ENCODE measurements at regions not wholly inside any gene's neighbourhood (a gene's known extent, or its start where the extent isn't known, plus 50 kb on each side); places are given as distances from the start of the nearest gene placed in this dataset.

DNA sequence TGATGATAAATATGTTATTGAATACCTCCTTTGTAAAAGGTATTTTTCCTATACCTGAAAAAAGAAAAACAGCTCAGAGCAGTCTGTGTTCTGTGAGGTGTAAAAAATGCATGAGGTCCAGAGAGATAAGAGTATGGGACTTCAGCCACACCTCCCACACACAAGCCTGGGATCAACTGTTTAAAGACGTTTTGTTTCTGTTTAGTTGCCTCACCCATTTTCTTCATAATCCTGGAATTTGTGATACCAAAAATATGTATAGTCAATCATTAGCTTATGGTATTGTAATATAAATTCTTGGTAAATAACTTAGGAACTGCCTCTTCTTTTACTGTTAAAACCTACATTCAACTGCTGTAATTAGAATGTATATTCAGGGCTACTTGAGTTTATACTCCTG, 1322.9 kb upstream of the TMEFF2 start:
- no peak overlapping the region for H3K4me3 ChIP-seq (ENCODE audit: low read length)
- TF ChIP-seq ZNF274 (IDR thresholded peaks at IDR 0.05; ENCODE audit: low read depth, low read length), result no peak

DNA sequence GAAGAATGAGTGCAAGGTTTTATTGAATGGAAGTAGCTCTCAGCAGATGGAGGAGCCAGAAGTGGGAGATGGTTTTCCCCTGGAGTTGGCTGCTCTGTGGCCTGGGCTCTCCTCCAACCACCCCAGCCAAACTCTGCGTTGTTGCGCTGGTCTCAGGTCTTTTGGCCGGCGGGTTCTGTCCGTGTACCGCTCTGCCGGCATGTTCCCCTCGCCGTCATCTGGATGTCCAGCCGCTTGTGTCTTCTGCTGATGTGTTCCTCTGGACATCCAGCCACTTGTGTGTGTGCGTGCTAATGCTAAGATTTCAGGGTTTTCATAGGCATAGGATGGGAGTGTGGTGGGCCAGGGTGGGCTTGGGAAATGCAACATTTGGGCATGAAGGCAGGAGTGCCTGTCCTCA, 1311.3 kb upstream of the TMEFF2 start:
- H3K4me3 ChIP-seq (ENCODE audit: low read length), result no peak overlapping the region
- no peak for TF ChIP-seq ZNF274 (IDR thresholded peaks at IDR 0.05; ENCODE audit: low read depth, low read length)

DNA sequence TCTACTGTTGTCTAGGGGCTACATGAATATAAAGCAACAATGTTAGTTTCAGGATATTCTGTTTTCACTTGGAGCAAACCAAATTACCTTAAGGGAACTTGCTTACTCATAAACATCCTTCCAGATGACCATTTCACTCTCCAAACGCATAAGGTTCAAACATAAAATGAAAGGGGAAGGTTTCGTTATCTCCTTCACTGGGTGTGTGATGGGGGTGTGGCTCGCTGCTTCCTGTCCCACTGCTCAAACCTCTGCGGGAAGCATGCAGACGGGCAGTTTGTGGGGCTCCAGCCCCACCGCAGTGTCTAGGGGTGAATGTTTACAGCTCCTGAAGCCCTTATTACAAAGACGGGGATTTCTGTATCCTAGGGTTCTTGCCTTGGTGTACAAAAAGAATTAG, 1310.9 kb upstream of the TMEFF2 start:
- TF ChIP-seq ZNF274 (IDR thresholded peaks at IDR 0.05; ENCODE audit: low read depth, low read length), result no peak
- no peak overlapping the region for H3K4me3 ChIP-seq (ENCODE audit: low read length)

DNA sequence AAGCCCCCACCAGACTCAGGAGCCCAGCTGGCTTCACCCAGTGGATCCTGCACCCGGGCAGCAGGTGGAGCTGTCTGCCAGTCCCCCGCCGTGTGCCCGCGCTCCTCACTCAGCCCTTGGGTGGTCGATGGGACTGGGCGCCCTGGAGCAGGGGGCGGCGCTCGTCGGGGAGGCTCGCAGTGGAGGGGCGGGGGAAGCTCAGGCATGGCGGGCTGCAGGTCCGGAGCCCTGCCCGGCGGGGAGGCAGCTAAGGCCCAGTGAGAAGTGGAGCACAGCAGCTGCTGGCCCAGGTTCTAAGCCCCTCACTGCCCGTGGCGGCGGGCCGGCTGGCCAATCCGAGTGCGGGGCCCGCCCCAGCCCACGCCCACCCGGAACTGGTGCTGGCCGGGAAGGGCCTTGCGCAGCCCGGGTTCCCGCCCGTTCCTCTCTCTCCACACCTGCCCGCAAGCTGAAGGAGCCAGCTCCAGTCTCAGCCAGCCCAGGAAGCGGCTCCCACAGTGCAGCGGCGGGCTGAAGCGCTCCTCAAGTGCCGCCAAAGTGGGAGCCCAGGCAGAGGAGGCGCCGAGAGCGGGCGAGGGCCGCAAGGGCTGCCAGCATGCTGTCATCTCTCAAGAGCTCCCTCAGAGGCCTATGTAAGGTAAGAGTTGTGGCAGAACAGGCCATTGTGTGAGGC, 1307.8 kb upstream of the TMEFF2 start:
- H3K4me3 ChIP-seq (ENCODE audit: low read length), result no peak overlapping the region
- no peak for TF ChIP-seq ZNF274 (IDR thresholded peaks at IDR 0.05; ENCODE audit: low read depth, low read length)

DNA sequence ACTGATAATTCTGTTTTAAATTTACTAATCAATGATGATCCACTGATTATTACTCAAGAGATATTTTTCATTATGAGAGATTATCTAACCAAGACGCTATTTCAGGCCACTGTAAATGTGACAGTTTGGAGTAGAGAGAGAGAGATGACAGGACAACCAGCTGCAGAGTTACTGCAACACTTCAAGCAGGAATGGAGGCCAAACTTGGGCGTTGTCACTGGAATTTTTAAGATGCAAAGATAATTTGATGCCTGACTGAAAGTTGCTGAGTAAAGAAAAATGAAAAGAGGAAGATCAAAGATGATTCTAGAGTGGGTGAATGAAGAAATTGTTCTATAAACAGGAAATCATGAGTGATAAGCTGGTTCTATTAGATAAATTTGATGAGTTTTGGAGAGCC, 1302.1 kb upstream of the TMEFF2 start:
- H3K4me3 ChIP-seq (ENCODE audit: low read length), result no peak overlapping the region
- TF ChIP-seq ZNF274 (IDR thresholded peaks at IDR 0.05; ENCODE audit: low read depth, low read length), result no peak

DNA sequence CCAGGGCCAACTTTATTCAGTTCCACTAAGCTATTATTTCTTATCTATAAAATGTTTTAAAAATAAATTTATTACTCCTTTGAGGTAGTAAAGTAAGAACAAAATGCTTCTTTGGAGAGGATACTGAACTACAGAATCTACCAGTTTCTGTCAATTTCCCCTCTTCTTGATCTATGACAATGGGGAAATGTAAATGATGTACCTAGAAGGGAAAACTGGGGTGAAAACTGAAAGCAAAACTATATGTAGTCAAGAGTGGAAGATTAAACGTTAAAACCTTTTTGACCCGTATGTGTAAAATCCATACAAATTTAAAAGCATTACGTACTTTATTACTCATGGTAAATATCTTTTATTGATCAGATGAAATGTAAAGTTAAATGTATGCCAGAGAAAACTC, 1287.8 kb upstream of the TMEFF2 start:
- no peak for TF ChIP-seq ZNF274 (IDR thresholded peaks at IDR 0.05; ENCODE audit: low read depth, low read length)
- no peak overlapping the region for H3K4me3 ChIP-seq (ENCODE audit: low read length)

DNA sequence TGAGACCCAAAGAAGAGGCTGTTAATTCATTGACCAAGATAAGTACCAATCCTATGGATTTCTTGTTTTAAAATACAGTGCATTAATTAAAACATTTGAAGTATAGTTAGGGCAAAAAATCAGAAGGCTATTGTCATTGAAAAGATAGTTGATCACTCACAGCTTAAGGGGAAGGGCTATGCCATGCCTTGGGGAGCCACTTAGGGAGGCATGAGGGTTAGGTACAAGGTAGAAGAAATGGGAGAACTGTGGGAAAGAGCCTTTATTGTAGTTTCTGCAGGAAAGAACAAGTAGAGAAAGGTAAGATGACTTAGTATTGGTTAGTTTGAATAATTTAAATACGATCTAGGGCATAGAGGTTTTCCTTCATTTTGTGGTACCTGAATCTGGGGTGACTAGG, 1285.5 kb upstream of the TMEFF2 start:
- no peak for TF ChIP-seq ZNF274 (IDR thresholded peaks at IDR 0.05; ENCODE audit: low read depth, low read length)
- no peak overlapping the region for H3K4me3 ChIP-seq (ENCODE audit: low read length)

DNA sequence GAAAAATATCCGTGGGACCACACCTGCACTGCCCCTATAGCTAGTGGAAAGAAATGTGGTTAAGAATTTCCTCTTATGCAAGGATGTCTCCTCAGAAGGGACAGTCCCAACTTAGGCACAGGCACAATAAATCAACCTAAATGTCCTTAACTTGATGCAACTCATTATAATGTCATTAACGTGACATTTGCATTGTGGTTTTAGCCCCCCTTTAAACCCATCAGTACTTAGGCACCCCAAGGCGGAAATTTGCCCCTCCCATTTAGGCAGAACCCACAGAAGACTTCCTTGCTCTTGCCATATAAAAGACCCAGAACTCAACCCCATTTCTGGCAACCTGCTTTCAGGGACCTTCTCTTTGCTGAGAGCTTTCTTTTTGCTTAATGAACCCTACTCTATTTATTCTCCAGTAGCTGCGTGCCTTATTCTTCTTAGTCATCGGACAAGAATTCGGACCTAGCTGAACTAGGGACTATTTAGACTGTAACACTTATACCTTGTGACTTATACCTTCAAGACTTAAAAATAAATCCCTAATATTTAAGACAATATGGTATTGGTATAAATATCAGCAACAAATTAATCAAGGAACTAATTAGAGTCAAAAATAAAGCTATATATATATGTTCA, 1281.6 kb upstream of the TMEFF2 start:
- TF ChIP-seq ZNF274 (IDR thresholded peaks at IDR 0.05; ENCODE audit: low read depth, low read length), result no peak
- no peak overlapping the region for H3K4me3 ChIP-seq (ENCODE audit: low read length)

DNA sequence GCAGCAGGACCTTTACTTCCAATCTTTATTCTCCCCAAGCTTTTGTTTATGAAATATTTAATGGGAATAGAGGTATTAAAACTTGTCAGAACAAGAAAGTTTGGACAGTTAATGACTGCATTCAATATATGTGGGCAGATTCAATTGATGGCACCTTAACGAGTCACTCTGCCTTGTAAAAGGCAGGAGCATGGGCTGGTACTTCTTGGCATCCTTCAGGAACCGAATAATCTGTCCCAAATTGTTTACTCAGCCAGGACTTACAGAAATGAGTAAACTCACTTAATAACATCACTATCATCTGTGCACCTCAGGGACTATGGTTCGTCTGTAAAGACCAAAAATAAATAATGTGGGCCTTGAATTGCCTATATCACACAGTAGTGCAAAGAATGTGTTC, 1280.3 kb upstream of the TMEFF2 start:
- TF ChIP-seq ZNF274 (IDR thresholded peaks at IDR 0.05; ENCODE audit: low read depth, low read length), result no peak
- H3K4me3 ChIP-seq (ENCODE audit: low read length), result no peak overlapping the region

DNA sequence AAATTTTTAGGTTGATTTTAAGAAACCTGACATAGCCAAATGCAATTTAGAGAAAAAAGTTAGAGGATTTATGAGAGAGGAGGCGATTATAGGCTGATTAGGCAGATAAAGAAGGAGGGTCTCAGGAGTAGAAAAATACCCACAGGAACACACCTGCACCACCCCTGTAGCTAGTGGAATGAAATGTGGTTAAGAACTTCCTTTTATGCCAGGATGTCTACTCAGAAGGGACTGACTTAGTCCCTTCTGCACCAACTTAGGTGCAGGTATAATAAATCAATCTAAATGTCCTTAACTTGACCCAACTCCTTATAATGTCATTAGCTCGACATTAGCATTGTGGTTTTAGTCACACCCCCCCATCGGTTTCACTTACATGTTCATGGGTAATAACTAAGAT, 1274.5 kb upstream of the TMEFF2 start:
- TF ChIP-seq ZNF274 (IDR thresholded peaks at IDR 0.05; ENCODE audit: low read depth, low read length), result no peak

DNA sequence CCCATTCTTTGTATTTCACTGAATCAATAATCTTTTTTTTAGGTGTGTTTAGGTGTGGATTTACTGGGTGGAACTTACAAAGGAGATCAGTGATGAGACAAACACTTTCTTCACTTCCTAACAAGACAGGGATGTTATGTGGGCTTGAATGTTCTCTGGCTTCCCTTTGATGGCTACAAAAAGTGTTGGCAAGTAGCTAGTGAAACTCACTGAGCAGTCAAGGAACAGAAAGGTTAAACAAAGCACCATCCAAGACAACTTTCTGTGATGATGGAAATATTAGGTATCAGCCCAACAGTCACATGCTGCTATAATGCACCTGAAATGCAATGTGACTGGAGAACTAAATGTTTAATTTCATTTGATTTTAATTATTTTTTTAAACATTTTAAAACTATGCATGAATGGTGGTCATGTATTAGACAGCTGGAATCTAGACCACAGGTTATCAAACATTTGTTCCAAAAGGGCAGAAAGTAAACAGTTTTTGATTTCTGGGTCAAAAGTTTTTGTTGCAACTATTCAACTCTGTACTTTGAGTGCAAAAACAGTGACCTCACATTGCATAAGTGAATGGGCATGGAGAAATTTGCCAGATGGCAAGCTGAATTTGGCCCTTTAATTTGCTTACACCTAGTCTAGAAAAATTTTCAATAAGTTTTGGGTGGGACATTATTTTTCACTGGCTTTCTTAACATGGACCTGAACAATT, 1272.7 kb upstream of the TMEFF2 start:
- no peak for TF ChIP-seq ZNF274 (IDR thresholded peaks at IDR 0.05; ENCODE audit: low read depth, low read length)
- H3K4me3 ChIP-seq (ENCODE audit: low read length), result no peak overlapping the region

More for the DNA sequence above, 1274.5 kb upstream of the TMEFF2 start:
- no peak overlapping the region for H3K4me3 ChIP-seq (ENCODE audit: low read length)

DNA sequence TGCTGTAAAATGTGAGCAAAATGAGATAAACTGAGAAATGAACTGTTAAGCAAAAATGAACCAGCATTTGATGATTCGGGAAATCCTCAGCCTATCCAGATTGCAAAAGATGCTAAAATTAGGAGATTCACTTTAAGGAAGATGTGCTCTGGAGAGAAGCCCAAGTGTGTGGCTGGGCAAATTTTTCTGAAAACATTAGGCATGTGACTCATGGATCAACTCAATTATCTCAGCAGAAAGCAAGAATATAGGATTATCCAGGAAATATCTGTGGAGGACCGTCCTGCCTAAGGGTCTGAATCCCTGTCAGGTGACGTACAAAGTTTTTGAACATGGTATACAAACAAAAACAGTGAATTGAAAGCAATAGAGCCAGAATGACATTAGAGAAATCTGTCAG, 1268.3 kb upstream of the TMEFF2 start:
- no peak overlapping the region for H3K4me3 ChIP-seq (ENCODE audit: low read length)
- no peak for TF ChIP-seq ZNF274 (IDR thresholded peaks at IDR 0.05; ENCODE audit: low read depth, low read length)

DNA sequence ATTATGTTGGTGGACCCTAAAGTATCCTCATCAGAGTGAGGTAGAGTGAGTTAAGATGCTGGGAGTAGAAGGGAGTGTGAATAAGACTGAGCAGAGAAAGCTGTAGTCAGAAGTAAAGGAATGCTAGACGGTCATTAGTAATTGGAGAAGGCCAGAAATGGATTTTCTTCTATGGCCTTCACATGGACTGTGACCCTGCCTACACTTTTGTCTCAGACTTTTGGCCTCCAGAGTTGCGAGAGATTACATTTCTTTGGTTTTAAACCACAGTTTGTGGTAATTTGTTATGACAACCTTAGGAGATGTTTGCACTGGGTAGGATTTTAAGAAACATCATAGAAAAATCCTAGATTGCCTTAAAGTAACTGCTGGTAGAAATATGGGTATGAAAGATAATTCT, 1267.7 kb upstream of the TMEFF2 start:
- no peak for TF ChIP-seq ZNF274 (IDR thresholded peaks at IDR 0.05; ENCODE audit: low read depth, low read length)
- H3K4me3 ChIP-seq (ENCODE audit: low read length), result no peak overlapping the region

DNA sequence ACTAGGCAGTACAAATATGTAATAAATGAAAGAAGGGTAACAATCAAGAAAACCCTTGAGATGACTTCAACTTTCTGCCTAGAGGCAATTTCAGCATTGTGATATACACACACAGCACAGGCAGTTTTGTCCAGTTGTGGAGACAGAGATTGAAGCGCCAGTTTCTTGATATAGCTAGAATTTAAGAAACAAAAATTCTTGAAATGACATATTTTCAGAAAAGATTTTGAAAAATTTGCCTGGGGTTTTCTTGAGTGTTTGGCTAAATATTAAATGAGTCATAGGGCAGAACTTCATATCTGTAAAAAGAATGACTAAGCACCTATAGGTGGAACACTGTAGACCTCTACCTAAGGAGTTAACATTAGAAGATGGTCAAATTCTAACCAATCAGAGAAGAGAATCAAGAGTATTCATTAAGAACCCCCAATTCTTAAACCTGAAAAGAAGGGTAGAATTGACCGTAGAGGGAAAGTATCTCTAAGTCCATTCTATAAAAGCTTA, 1266.8 kb upstream of the TMEFF2 start:
- no peak for TF ChIP-seq ZNF274 (IDR thresholded peaks at IDR 0.05; ENCODE audit: low read depth, low read length)
- H3K4me3 ChIP-seq (ENCODE audit: low read length), result no peak overlapping the region

DNA sequence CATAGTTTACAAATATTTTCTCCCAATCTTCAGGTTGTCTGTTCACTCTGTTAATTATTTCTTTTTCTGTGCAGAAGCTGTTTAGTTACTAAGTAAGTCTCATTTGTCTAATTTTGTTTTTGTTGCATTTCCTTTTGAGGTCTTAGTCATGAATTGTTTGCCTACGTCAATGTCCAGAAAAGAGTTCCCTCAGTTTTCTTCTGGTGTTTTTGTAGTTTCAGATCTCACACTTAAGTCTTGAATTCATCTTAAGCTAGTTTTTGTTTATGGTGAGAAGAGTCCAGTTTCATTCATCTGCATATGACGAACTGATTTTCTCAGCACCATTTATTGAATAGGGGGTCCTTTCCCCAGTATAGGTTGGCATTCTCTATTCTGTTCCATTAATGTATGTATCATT, 1252.2 kb upstream of the TMEFF2 start:
- no peak overlapping the region for H3K4me3 ChIP-seq (ENCODE audit: low read length)
- TF ChIP-seq ZNF274 (IDR thresholded peaks at IDR 0.05; ENCODE audit: low read depth, low read length), result no peak
